ENCODE measurements at regions not wholly inside any gene's neighbourhood (a gene's known extent, or its start where the extent isn't known, plus 50 kb on each side); places are given as distances from the start of the nearest gene placed in this dataset.

DNA sequence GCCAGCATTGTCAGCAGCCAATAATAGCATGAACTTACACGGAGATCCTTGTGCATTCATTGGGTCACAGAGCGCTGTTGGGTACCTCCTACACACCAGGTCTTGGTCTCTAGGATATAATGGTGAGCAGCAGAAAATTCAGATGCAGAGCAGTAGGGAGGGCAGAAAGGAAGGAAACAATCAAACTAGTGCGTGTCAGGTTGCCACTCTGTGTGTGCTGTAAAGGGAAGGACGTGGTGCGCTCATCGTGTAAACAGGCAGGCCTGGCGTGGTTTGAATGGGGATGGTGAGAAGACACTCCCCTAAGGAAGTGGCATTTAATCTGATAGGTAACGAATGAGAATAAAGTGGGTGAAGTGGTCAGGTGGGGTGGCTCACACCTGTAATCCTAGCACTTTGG, 336.4 kb downstream of the CDH26 start:
- DNase-seq, result no peak

DNA sequence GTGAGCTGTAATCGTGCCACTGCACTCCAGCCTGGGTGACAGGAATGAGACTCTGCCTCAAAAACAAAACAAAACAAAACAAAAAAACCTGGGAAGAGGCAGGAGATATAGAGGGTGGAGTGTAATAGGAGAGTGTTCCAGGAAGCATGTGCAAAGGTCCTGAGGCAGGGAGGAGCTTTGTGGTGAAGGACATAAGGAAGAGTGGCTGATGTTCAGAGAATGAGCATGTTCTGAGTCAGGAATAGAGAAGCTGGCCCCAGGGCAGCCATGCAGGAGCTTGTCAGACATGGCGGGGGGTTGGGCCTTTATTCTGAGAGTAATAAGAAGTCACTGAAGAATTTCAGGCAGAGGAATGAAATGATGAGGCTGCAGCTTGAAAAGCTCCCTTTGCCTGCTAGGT, 337.0 kb downstream of the CDH26 start:
- no peak for DNase-seq

DNA sequence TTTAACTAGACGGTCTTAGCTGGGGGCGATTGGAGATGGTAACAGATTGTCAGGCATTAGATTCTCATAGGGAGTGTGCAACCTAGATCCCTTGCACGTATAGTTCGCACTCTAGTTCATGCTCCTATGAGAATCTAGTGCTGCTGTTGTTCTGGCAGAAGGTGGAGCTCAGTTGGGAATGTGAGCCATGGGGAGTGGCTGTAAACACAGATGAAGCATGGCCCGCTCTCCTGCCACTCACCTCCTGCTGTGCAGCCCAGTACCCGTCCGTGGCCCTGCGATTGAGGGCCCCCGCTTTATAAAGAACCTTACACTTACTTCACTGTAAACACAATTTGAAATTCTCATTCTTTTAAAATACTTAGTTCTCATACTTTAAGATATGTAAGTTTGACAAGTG, 339.4 kb downstream of the CDH26 start:
- DNase-seq, result no peak

GRCh38 chr20:60298647-60299046, 340.4 kb downstream of the CDH26 start:
- no peak for DNase-seq

- no peak for DNase-seq
Observed at GRCh38 chr20:60299951-60300350, 341.7 kb downstream of the CDH26 start.

DNA sequence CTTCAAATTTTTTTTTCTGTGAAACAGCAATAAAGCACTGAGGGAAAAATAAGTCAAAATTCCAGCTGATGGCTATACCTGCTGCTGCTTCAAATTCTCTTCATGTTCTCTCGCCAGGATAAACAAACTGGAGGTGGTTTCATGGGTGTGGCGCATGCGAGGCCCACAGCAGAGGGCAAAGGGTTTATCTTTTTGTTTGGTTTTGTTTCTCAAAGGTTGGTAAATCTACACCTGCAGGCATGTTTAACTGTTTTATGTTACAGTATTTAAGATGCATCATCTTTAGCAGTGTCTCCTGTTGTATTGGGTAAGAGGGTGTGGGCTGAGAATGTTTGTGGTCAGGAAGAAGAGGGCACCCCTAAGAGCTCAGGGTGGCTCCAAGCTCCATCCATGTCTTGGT, 342.2 kb downstream of the CDH26 start:
- no peak for DNase-seq

DNA sequence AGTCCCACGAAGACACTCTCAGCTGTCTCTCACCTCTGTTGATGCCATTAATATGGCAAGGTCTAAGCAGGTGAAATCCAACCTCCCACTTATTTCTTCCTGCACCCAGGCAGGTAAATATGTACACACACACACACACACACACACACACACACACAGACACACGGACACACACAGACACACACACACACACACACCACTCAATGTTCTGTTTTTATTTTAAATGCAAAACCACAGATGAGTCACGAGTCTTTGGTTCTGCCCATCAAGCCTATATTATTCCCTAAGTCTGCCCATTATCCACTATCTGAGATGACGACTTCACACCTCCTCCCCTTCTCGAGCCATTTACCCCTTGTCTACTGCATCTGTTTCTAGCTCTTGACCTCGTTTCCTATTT, 344.7 kb downstream of the CDH26 start:
- no peak for DNase-seq

- DNase-seq, result no peak
Observed at GRCh38 chr20:60304026-60304590, 345.9 kb downstream of the CDH26 start.

DNA sequence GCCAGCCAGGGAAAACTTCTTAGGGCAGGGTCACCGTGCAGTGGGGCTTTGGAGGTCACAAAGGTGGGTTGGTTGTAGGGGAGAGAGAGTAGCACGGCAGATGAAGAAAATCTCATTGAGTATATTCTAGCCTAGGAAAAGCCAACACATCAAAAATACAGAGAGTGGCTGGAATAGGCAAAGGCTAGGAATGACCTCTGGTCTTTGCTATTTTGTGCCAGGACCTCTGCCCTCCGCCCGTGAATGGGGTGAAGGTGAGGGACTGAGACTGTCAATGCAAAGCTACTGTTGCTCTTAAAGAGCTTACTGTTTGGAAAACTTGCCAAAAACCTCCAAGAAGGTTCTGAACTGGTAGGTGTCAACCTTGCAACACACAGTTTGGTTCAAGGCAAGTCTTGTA, 346.7 kb downstream of the CDH26 start:
- DNase-seq, result no peak

DNA sequence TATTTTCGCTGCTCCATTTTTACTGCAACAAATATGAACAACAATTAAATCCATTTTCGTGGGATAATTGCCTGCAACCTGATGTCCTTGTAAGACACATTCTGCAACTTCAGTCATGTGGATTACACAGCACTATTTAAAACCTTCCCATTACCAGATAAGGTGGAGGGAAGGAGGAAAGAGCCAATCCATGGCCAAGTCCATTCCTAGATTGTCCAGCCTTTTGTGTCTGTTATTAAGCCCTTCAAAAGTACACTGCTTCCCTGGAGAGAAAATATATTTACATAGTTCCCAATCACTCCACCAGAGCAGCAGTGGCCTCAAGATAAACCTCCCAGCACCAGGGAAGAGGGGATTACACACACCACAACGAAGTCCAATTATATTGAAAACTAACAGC, 347.9 kb downstream of the CDH26 start:
- no peak for DNase-seq

GRCh38 chr20:60306551-60306950, 348.3 kb downstream of the CDH26 start:
- DNase-seq, result no peak

- no peak for DNase-seq
Observed at GRCh38 chr20:60310560-60311349, 352.5 kb downstream of the CDH26 start.

DNA sequence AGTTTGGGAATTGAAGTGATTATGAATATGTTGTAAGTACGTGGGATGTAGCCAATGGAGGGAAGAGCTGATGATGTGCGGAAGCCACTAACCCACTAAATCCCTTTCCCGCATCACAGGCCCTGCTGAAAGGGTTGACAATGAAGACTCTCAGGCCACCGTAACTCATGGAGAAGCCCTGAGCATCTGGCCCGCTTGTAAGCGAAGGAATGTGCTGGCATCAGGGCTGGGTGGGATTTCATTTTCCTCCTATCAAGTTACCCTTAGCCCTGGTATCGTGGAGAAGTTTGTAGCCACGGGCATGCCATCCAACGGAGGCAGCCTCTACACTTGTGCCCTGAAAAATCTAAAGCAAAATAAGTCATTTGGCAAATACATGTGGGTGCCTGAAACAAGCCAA, 355.0 kb downstream of the CDH26 start:
- no peak for DNase-seq

- DNase-seq, result no peak
Observed at GRCh38 chr20:60313614-60314013, 355.4 kb downstream of the CDH26 start.

GRCh38 chr20:60314727-60315126, 356.5 kb downstream of the CDH26 start:
- no peak for DNase-seq

DNA sequence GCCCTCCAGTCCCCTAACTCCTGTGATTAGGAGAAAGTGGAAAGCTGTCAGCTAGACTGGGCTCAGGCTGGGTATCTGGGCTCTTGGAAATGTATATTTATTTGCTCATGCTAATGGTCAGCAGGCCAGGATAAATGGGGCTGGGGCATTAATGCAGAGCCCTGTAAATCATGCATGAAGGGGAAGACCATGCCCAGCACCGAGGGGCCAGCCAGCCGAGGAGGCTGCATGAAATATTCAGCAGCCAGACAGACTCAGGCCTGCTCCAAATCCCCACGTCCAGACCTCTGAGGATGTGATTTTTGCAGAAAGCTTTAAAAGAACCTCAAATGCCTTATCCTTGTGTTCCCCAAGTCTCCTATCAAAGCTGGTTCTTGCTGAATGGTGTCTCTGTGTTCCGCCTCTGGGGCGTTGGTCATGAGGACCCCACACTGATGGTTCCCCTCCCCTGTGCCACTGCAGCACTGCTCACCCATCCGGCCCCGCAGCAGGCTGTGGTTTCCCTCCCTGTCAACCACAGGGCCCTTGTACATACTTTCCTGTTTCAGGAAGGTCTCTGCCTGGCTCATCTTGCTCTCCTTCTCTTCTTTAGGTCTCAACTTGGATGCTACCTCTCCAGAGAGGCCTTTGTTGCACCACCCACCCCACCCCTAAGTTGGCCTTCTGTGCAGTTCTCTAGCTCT, 358.4 kb downstream of the CDH26 start:
- no peak for DNase-seq

- DNase-seq, result no peak
Observed at GRCh38 chr20:60317401-60317800, 359.2 kb downstream of the CDH26 start.

DNA sequence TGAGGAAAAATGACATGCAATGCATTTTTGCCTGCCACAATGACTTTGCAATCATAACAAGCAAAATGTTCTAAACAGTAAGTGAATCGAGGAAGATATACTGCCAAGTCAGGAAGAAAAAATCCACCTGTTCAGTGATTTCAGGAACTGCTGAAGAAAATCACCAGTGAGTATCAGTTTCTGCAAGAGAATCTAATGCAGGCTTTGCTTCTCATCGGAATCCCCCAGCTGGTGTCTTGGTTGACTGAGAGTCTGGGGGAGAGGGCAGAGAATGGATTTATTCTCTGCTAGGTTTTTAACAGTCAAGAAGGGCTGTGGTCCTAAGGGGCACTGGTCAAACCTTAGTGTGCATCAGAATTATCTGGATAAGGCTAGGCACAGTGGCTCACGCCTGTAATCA, 363.4 kb downstream of the CDH26 start:
- no peak for DNase-seq

GRCh38 chr20:60326821-60327220, 368.6 kb downstream of the CDH26 start:
- no peak for DNase-seq

- DNase-seq, result no peak
Observed at GRCh38 chr20:60327971-60328660, 369.9 kb downstream of the CDH26 start.

DNA sequence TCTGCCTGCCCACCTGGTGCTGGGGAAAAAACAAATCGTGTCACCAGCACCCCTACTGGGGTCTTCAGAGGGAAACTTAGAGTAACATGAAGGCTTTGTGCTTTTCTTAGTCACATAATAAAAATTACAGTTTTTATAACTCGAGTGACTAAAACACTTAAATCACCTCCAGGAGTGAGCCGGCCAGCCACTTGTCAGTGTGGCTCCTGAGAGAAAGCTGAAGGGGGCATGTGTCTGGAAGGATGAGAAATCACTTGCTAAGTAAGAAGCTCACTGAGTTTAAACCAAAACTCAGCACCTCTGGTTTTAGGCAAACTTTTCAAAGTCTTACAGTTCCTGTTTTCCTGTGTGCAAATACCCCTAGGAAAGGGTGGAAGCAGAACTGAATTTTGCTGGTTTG, 372.2 kb downstream of the CDH26 start:
- DNase-seq, result no peak

GRCh38 chr20:60331688-60332300, 373.6 kb downstream of the CDH26 start:
- no peak for DNase-seq

- no peak for DNase-seq
Observed at GRCh38 chr20:60332523-60332922, 374.3 kb downstream of the CDH26 start.
